A673 (cell line): ENCODE measurements at regions not wholly inside any gene's neighbourhood (a gene's known extent, or its start where the extent isn't known, plus 50 kb on each side); places are given as distances from the start of the nearest gene placed in this dataset.

Source experiments
- BruUV-seq: library from RNA; stranded (reverse); fragments of 400-500 nt; replicated peaks from 2 replicates; lab custom pipeline; 2021; lab: Mats Ljungman, UMichigan
- CTCF ChIA-PET: fragments of 300-600 bp; sonication (Branson Sonifier 250); formaldehyde crosslinking; loops from one replicate; lab custom pipeline; 2022; ENCODE audit warnings: antibody characterized with exemption; lab: Charles Lee
- POLR2A ChIA-PET: fragments of 300-600 bp; sonication (Branson Sonifier 250); formaldehyde crosslinking; loops from one replicate; lab custom pipeline; 2022; ENCODE audit warnings: antibody characterized with exemption; ENCODE audit not compliant: low non-redundant PET; lab: Charles Lee
- DNase-seq: peaks from one replicate; pipeline ENCODE4 v3.0.0-alpha.2; 2015; ENCODE audit warnings: low spot score
- H3K27ac ChIP-seq: fragments of 200-600 bp; sonication (generic); 2 replicates; pipeline ENCODE4 v1.5.1; 2016; ENCODE audit warnings: mixed run types, low read depth, mild to moderate bottlenecking, mixed read lengths, antibody characterized with exemption, low read length; ENCODE audit not compliant: poor library complexity, severe bottlenecking
- H3K27me3 ChIP-seq: fragments of 200-600 bp; sonication (generic); replicated peaks from 2 replicates; pipeline ENCODE4 v1.6.1; 2017; ENCODE audit warnings: mixed run types, low read depth, mild to moderate bottlenecking, mixed read lengths, antibody characterized with exemption, low read length; ENCODE audit not compliant: insufficient read depth, poor library complexity
- H3K36me3 ChIP-seq: fragments of 200-600 bp; sonication (generic); 2 replicates; pipeline ENCODE4 v1.6.1; 2016; ENCODE audit warnings: mixed run types, mild to moderate bottlenecking, mixed read lengths, antibody characterized with exemption, low read length; ENCODE audit not compliant: insufficient read depth, poor library complexity, severe bottlenecking
- H3K4me1 ChIP-seq: fragments of 200-600 bp; sonication (generic); 2 replicates; pipeline ENCODE4 v1.6.1; 2017; ENCODE audit warnings: mixed run types, mild to moderate bottlenecking, mixed read lengths, antibody characterized with exemption, low read length; ENCODE audit not compliant: insufficient read depth, poor library complexity, severe bottlenecking
- H3K4me3 ChIP-seq: fragments of 200-600 bp; sonication (generic); 2 replicates; pipeline ENCODE4 v1.5.1; 2016; ENCODE audit warnings: low read depth, mixed run types, mild to moderate bottlenecking, mixed read lengths, low read length; ENCODE audit not compliant: poor library complexity, severe bottlenecking
- H3K9me3 ChIP-seq: fragments of 200-600 bp; sonication (generic); 2 replicates; pipeline ENCODE4 v1.6.1; 2016; ENCODE audit warnings: mixed run types, low read depth, mild to moderate bottlenecking, mixed read lengths, antibody characterized with exemption, low read length; ENCODE audit not compliant: poor library complexity, severe bottlenecking
- EZH2 ChIP-seq: fragments of 200-600 bp; sonication (generic); IDR thresholded peaks from 2 replicates; pipeline ENCODE4 v1.6.1; 2017; ENCODE audit warnings: borderline replicate concordance, low read depth, mild to moderate bottlenecking, mixed read lengths, antibody characterized with exemption, low read length; ENCODE audit not compliant: poor library complexity, severe bottlenecking
- intact Hi-C: fragments of 100-400 bp; cut with micrococcal nuclease; formaldehyde crosslinking; loops from one replicate; pipeline ENCODE4 v1.10.0; 2022; ENCODE audit not compliant: unreplicated experiment
- TF ChIP-seq, protein P1 (sequence below): fragments of 300-800, 200-600 bp; sonication (generic); conservative IDR thresholded peaks from 2 replicates; pipeline ENCODE4 v1.5.1; 2017; ENCODE audit warnings: low read depth, mild to moderate bottlenecking, antibody characterized with exemption, low read length, moderate library complexity, mixed read lengths

- BruUV-seq, result no TSS peak
- CTCF ChIA-PET, result no interaction called here
- H3K27me3 ChIP-seq, result no peaks in the 10 kb centered on the region
- H3K9me3 ChIP-seq, result no peaks in the 10 kb centered on the region
- DNase-seq, result no peak
- H3K4me1 ChIP-seq, result no peaks in the 10 kb centered on the region
- no peaks in the 10 kb centered on the region for H3K36me3 ChIP-seq
- intact Hi-C loops, result no loop called here
- no peak overlapping the region for H3K27ac ChIP-seq
- TF ChIP-seq, protein P1, sequence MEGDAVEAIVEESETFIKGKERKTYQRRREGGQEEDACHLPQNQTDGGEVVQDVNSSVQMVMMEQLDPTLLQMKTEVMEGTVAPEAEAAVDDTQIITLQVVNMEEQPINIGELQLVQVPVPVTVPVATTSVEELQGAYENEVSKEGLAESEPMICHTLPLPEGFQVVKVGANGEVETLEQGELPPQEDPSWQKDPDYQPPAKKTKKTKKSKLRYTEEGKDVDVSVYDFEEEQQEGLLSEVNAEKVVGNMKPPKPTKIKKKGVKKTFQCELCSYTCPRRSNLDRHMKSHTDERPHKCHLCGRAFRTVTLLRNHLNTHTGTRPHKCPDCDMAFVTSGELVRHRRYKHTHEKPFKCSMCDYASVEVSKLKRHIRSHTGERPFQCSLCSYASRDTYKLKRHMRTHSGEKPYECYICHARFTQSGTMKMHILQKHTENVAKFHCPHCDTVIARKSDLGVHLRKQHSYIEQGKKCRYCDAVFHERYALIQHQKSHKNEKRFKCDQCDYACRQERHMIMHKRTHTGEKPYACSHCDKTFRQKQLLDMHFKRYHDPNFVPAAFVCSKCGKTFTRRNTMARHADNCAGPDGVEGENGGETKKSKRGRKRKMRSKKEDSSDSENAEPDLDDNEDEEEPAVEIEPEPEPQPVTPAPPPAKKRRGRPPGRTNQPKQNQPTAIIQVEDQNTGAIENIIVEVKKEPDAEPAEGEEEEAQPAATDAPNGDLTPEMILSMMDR, result no peak
- no peak for TF ChIP-seq EZH2
- no peak overlapping the region for H3K4me3 ChIP-seq
- POLR2A ChIA-PET, result no interaction called here
These were observed 166.3 kb upstream of the FBXO11 start for GRCh38 chr2:48072583-48072982.

GRCh38 chr2:48075631-48076030 lies 169.3 kb upstream of the FBXO11 start:
- TF ChIP-seq, protein P1, result no peak
- no peak for TF ChIP-seq EZH2
- no TSS peak for BruUV-seq
- no peaks in the 10 kb centered on the region for H3K27me3 ChIP-seq
- POLR2A ChIA-PET, result no interaction called here
- no peaks in the 10 kb centered on the region for H3K36me3 ChIP-seq
- no peaks in the 10 kb centered on the region for H3K4me1 ChIP-seq
- CTCF ChIA-PET, result no interaction called here
- no peak for DNase-seq
- no peak overlapping the region for H3K27ac ChIP-seq
- intact Hi-C loops, result no loop called here
- no peak overlapping the region for H3K4me3 ChIP-seq
- no peaks in the 10 kb centered on the region for H3K9me3 ChIP-seq

GRCh38 chr2:48080534-48081316 lies 174.4 kb upstream of the FBXO11 start:
- TF ChIP-seq, protein P1, result no peak
- TF ChIP-seq EZH2, result no peak
- H3K27me3 ChIP-seq, result no peaks in the 10 kb centered on the region
- no peak overlapping the region for H3K4me3 ChIP-seq
- no peak overlapping the region for H3K27ac ChIP-seq
- no peaks in the 10 kb centered on the region for H3K9me3 ChIP-seq
- CTCF ChIA-PET, result no interaction called here
- POLR2A ChIA-PET, result no interaction called here
- no peaks in the 10 kb centered on the region for H3K4me1 ChIP-seq
- no peaks in the 10 kb centered on the region for H3K36me3 ChIP-seq
- BruUV-seq, result no TSS peak
- DNase-seq, result no peak
- intact Hi-C loops, result no loop called here
